SH-SY5Y (cell line): ENCODE measurements at regions not wholly inside any gene's neighbourhood (a gene's known extent, or its start where the extent isn't known, plus 50 kb on each side); places are given as distances from the start of the nearest gene placed in this dataset.

Experiments
- GATA2 ChIP-seq: IDR thresholded peaks from 2 replicates; pipeline ENCODE4 v1.6.1; 2011; ENCODE audit warnings: mild to moderate bottlenecking, low read depth, low read length
- GATA3 ChIP-seq: IDR thresholded peaks from 2 replicates; pipeline ENCODE4 v1.6.1; 2011; ENCODE audit warnings: low read depth, mild to moderate bottlenecking, low read length, moderate library complexity

- TF ChIP-seq GATA2, result no peak
- no peak for TF ChIP-seq GATA3
Observed at GRCh38 chr14:86683561-86683960, 1153.6 kb downstream of the FLRT2 start.
